ENCODE measurements at regions not wholly inside any gene's neighbourhood (a gene's known extent, or its start where the extent isn't known, plus 50 kb on each side); places are given as distances from the start of the nearest gene placed in this dataset.

- TF ChIP-seq CTCF (IDR thresholded peaks at IDR 0.05) (no peak), POLR2A (IDR thresholded peaks at IDR 0.05) (no peak), POLR2AphosphoS5 (IDR thresholded peaks at IDR 0.05) (no peak)
Measured at GRCh38 chr20:7696311-7696710, 243.9 kb downstream of the HAO1 start.

All from transverse colon (tissue), 4 donors.